Neural cell (in vitro differentiated cells): ENCODE measurements at regions not wholly inside any gene's neighbourhood (a gene's known extent, or its start where the extent isn't known, plus 50 kb on each side); places are given as distances from the start of the nearest gene placed in this dataset.

Experiments
- H2AFZ ChIP-seq: fragments of 200-600, 300-800 bp; sonication (generic), shearing (Covaris generic); 2 replicates; pipeline ENCODE4 v1.6.0; 2014; ENCODE audit warnings: low read depth, mild to moderate bottlenecking, antibody characterized with exemption, low read length, moderate library complexity
- H3F3A ChIP-seq: fragments of 200-600 bp; shearing (Covaris generic); 2 replicates; pipeline ENCODE4 v1.6.1; 2016; ENCODE audit warnings: mild to moderate bottlenecking, moderate library complexity, mixed read lengths, antibody characterized with exemption, low read length; ENCODE audit not compliant: insufficient read depth, poor library complexity, severe bottlenecking
- H3K27ac ChIP-seq: fragments of 200-600, 300-800 bp; sonication (generic), shearing (Covaris generic); 2 replicates; pipeline ENCODE4 v1.5.1; 2014; ENCODE audit warnings: mild to moderate bottlenecking, low read length, moderate library complexity
- H3K27me3 ChIP-seq: fragments of 300-800, 200-600 bp; sonication (generic), shearing (Covaris generic); 2 replicates; pipeline ENCODE4 v1.6.0; 2014; ENCODE audit warnings: mild to moderate bottlenecking, low read depth, low read length, moderate library complexity; ENCODE audit not compliant: insufficient read depth
- H3K36me3 ChIP-seq: fragments of 300-800, 200-600 bp; sonication (generic), shearing (Covaris generic); 2 replicates; pipeline ENCODE4 v1.5.1; 2014; ENCODE audit warnings: mild to moderate bottlenecking, antibody characterized with exemption, low read length, moderate library complexity; ENCODE audit not compliant: insufficient read depth
- H3K4me2 ChIP-seq: fragments of 300-800, 200-600 bp; sonication (generic), shearing (Covaris generic); 2 replicates; pipeline ENCODE4 v1.6.0; 2014; ENCODE audit warnings: mild to moderate bottlenecking, low read length
- H3K4me3 ChIP-seq: fragments of 300-800, 200-600 bp; sonication (generic), shearing (Covaris generic); 2 replicates; pipeline ENCODE4 v1.5.1; 2014; ENCODE audit warnings: mild to moderate bottlenecking, low read length, moderate library complexity
- H3K79me2 ChIP-seq: fragments of 200-600 bp; shearing (Covaris generic); replicated peaks from 2 replicates; pipeline ENCODE4 v1.6.0; 2014; ENCODE audit warnings: mild to moderate bottlenecking, low read length, moderate library complexity; ENCODE audit not compliant: insufficient read depth
- H3K9ac ChIP-seq: fragments of 300-800, 200-600 bp; sonication (generic), shearing (Covaris generic); 2 replicates; pipeline ENCODE4 v1.6.1; 2016; ENCODE audit warnings: mild to moderate bottlenecking, low read length, mixed read lengths
- H3K9me2 ChIP-seq: fragments of 200-600 bp; shearing (Covaris generic); 2 replicates; pipeline ENCODE4 v1.6.1; 2016; ENCODE audit warnings: mild to moderate bottlenecking, low read length, mixed read lengths; ENCODE audit not compliant: insufficient read depth
- H3K9me3 ChIP-seq: fragments of 200-600, 300-800 bp; sonication (generic), shearing (Covaris generic); 2 replicates; pipeline ENCODE4 v1.6.1; 2016; ENCODE audit warnings: mild to moderate bottlenecking, mixed run types, low read length, moderate library complexity, mixed read lengths
- H4K20me1 ChIP-seq: fragments of 200-600 bp; shearing (Covaris generic); 2 replicates; pipeline ENCODE4 v1.6.1; 2016; ENCODE audit warnings: mild to moderate bottlenecking, mixed run types; ENCODE audit not compliant: insufficient read depth
- EP300 ChIP-seq: fragments of 450-650 bp; conservative IDR thresholded peaks from 2 replicates; pipeline ENCODE4 v1.6.1; 2014; ENCODE audit warnings: antibody characterized with exemption, mild to moderate bottlenecking, moderate library complexity; ENCODE audit not compliant: poor library complexity, severe bottlenecking
- EZH2 ChIP-seq: fragments of 200-600, 300-800 bp; shearing (Covaris generic), sonication (generic); IDR thresholded peaks from 2 replicates; pipeline ENCODE4 v1.6.1; 2014; ENCODE audit warnings: antibody characterized with exemption, low read length, borderline replicate concordance, mild to moderate bottlenecking; ENCODE audit not compliant: insufficient read depth, poor library complexity, severe bottlenecking
- MXI1 ChIP-seq: fragments of 450-650 bp; conservative IDR thresholded peaks from 2 replicates; pipeline ENCODE4 v1.6.1; 2014; ENCODE audit warnings: antibody characterized with exemption, mild to moderate bottlenecking; ENCODE audit not compliant: poor library complexity, severe bottlenecking
- POLR2AphosphoS5 ChIP-seq: IDR thresholded peaks from 2 replicates; pipeline ENCODE4 v1.6.1; 2012
- RAD21 ChIP-seq: fragments of 450-650 bp; conservative IDR thresholded peaks from 2 replicates; pipeline ENCODE4 v1.6.1; 2014; ENCODE audit warnings: antibody characterized with exemption, mild to moderate bottlenecking, moderate library complexity
- SMC3 ChIP-seq: fragments of 450-650 bp; conservative IDR thresholded peaks from 2 replicates; pipeline ENCODE4 v1.6.1; 2014; ENCODE audit warnings: antibody characterized with exemption, mild to moderate bottlenecking, moderate library complexity; ENCODE audit not compliant: poor library complexity
- TAF1 ChIP-seq: IDR thresholded peaks from 2 replicates; pipeline ENCODE4 v1.6.1; 2012; ENCODE audit warnings: low read depth
- TF ChIP-seq, protein P1 (sequence below): IDR thresholded peaks from 2 replicates; pipeline ENCODE4 v1.6.1; 2012; ENCODE audit warnings: borderline replicate concordance
- TF ChIP-seq, protein P2 (sequence below): fragments of 450-650 bp; IDR thresholded peaks from 2 replicates; pipeline ENCODE4 v1.5.1; 2014; ENCODE audit warnings: antibody characterized with exemption, mild to moderate bottlenecking, moderate library complexity; ENCODE audit not compliant: poor library complexity, severe bottlenecking

DNA sequence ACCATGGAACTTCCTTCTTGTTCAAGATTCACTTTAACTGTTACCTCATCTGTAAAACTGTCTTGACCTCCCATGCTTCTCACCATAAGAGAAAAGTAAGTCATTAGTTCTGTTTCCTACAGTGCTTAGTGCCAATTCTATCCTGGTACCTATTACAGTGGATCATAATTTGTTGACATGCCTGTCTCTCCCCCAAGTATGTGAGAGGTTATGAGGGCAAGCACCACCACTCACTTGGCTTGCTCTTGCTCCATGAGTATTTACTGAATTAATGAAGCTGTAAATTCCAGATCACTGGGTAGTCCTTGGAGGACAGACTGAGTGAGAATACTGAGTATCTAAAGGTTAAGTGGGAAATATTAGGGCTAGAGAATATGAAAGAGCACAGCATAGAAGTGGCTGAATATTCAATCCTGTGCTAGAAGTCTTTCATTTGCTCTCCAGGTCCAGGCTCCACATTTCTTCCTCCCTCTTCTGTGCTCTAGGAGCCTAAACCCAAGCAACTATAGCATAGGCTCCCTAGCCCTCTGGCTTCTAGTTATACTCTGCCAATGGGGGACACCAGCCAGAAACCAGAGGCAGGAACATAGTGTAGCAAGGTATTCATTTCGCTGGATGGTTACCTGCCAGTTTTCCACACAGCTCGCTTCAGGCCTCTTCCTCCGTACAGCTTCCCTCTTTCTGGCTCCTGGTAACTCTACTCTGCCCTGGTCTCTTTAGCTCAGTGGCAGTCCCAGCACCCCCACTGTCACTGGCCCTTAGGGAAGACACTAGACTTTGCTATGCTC is 118.2 kb upstream of the SLC5A12 start:
- no peaks in the 10 kb centered on the region for H4K20me1 ChIP-seq
- no peaks in the 10 kb centered on the region for H3F3A ChIP-seq
- TF ChIP-seq POLR2AphosphoS5 (no peak), MXI1 (no peak), EP300 (no peak), EZH2 (no peak), SMC3 (no peak), RAD21 (no peak), TAF1 (no peak)
- TF ChIP-seq, protein P1, sequence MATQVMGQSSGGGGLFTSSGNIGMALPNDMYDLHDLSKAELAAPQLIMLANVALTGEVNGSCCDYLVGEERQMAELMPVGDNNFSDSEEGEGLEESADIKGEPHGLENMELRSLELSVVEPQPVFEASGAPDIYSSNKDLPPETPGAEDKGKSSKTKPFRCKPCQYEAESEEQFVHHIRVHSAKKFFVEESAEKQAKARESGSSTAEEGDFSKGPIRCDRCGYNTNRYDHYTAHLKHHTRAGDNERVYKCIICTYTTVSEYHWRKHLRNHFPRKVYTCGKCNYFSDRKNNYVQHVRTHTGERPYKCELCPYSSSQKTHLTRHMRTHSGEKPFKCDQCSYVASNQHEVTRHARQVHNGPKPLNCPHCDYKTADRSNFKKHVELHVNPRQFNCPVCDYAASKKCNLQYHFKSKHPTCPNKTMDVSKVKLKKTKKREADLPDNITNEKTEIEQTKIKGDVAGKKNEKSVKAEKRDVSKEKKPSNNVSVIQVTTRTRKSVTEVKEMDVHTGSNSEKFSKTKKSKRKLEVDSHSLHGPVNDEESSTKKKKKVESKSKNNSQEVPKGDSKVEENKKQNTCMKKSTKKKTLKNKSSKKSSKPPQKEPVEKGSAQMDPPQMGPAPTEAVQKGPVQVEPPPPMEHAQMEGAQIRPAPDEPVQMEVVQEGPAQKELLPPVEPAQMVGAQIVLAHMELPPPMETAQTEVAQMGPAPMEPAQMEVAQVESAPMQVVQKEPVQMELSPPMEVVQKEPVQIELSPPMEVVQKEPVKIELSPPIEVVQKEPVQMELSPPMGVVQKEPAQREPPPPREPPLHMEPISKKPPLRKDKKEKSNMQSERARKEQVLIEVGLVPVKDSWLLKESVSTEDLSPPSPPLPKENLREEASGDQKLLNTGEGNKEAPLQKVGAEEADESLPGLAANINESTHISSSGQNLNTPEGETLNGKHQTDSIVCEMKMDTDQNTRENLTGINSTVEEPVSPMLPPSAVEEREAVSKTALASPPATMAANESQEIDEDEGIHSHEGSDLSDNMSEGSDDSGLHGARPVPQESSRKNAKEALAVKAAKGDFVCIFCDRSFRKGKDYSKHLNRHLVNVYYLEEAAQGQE = no peak
- TF ChIP-seq, protein P2, sequence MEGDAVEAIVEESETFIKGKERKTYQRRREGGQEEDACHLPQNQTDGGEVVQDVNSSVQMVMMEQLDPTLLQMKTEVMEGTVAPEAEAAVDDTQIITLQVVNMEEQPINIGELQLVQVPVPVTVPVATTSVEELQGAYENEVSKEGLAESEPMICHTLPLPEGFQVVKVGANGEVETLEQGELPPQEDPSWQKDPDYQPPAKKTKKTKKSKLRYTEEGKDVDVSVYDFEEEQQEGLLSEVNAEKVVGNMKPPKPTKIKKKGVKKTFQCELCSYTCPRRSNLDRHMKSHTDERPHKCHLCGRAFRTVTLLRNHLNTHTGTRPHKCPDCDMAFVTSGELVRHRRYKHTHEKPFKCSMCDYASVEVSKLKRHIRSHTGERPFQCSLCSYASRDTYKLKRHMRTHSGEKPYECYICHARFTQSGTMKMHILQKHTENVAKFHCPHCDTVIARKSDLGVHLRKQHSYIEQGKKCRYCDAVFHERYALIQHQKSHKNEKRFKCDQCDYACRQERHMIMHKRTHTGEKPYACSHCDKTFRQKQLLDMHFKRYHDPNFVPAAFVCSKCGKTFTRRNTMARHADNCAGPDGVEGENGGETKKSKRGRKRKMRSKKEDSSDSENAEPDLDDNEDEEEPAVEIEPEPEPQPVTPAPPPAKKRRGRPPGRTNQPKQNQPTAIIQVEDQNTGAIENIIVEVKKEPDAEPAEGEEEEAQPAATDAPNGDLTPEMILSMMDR = no peak
- no peaks in the 10 kb centered on the region for H3K27me3 ChIP-seq
- no peaks in the 10 kb centered on the region for H3K9me3 ChIP-seq
- H3K36me3 ChIP-seq = no peaks in the 10 kb centered on the region
- H3K27ac ChIP-seq = no peak overlapping the region
- H3K79me2 ChIP-seq = no peaks in the 10 kb centered on the region
- no peak overlapping the region for H3K4me2 ChIP-seq
- no peak overlapping the region for H3K4me3 ChIP-seq
- no peak overlapping the region for H3K9ac ChIP-seq
- H2AFZ ChIP-seq = no peak overlapping the region
- no peaks in the 10 kb centered on the region for H3K9me2 ChIP-seq

DNA sequence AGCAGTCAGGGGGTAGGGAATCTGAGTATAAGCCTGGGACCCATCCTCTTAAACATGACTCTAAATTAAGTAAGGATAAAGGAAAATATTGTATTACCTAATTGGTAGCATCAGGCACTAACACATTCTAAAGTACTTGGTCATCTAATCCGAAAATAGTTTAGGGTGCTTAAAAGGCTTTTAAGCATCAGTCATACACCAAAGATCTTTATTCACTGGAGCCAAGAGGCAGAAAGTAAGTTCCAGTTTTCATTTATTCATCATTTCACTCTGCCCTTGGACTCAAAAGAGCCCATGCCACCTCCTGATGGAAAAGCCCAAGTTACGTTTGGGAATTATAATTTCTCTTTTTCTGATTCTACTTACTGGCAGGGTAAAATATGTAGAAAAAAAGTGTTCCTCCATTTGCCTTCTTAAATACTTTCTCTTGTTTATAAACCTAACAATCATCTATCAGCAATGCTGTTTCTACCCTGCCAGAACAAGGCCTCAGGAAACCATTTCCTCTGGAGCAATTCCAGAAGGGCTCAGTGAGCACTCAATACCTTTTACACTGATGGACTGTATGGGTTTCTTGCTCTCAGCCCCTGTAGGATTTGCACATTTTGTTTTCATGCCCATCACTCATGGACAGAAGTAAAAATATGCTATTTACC is 120.1 kb upstream of the SLC5A12 start:
- Histone ChIP-seq H3F3A (no peaks in the 10 kb centered on the region), H3K9me2 (no peaks in the 10 kb centered on the region), H2AFZ (no peak overlapping the region), H3K27me3 (no peaks in the 10 kb centered on the region), H3K4me3 (no peak overlapping the region), H3K9ac (no peak overlapping the region), H3K79me2 (no peaks in the 10 kb centered on the region), H3K27ac (no peak overlapping the region), H3K4me2 (no peak overlapping the region), H4K20me1 (no peaks in the 10 kb centered on the region), H3K9me3 (no peaks in the 10 kb centered on the region), H3K36me3 (no peaks in the 10 kb centered on the region)
- no peak for TF ChIP-seq RAD21
- no peak for TF ChIP-seq POLR2AphosphoS5
- no peak for TF ChIP-seq EP300
- TF ChIP-seq, protein P2 = no peak
- TF ChIP-seq TAF1 = no peak
- TF ChIP-seq EZH2 = no peak
- TF ChIP-seq MXI1 = no peak
- TF ChIP-seq, protein P1 = no peak
- no peak for TF ChIP-seq SMC3
